ENCODE measurements at regions not wholly inside any gene's neighbourhood (a gene's known extent, or its start where the extent isn't known, plus 50 kb on each side); places are given as distances from the start of the nearest gene placed in this dataset.
A peak's percentile ranks its signal among the peaks of the same experiment; 100 is the strongest.

DNA sequence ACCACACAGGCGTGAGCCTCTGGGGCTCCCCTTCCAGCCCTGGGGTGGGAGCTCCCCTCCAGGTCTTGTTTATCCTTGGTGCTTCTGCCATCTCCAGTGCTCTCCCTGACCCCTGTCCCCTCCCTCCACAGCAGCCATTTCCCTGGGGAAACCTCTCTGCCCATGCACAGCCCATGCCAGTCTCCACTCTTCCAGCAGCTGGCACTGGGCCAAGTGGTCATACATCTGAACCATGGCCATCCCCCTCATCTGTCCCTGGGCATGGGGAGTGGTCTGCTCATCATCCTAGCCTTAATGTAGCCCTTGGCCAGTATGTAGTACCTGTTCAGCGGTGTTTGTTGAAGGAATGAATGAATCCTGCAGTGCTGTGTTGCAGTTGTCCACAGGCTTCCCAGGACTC is 172.4 kb upstream of the ZNF32 start:
- intact Hi-C loops (cut with micrococcal nuclease): no loop called here
- Mint-ChIP-seq H3K4me1 (ENCODE audit: low read depth) (peaks cover 40% of the 10 kb centered on the region), H3K36me3 (ENCODE audit: low read depth) (no peaks in the 10 kb centered on the region), H3K27ac (no peak overlapping the region), H3K4me3 (no peak overlapping the region), H3K27me3 (ENCODE audit: low read depth) (no peaks in the 10 kb centered on the region), H3K9me3 (no peaks in the 10 kb centered on the region)
- DNase-seq: no peak
- CTCF ChIA-PET: interaction anchor here (1.1 kb wide), 1 partner anchor 74 kb away, joined by 3 read pairs; no protein-coding TSS in a partner anchor

DNA sequence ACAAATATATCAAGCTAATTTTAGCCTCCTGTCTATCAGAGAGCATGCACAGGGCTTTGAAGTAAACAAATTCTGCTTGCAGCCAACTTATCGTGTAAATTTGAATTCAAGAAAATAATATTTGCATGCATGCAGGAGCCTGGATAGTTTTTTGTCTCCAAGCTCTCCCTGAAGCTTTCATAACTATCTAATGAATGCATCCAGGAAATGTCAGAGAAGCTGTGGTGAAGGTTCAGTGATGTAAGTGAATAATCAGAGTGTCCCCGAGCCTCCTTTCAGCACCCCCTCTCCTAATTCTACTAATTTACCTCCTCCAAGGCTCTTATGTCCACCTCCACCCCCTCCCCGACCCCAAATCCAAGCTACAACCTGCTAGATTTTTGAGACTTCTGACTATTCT is 172.0 kb upstream of the ZNF32 start:
- no peaks in the 10 kb centered on the region for H3K36me3 Mint-ChIP-seq (ENCODE audit: low read depth)
- H3K4me3 Mint-ChIP-seq: no peak overlapping the region
- no peaks in the 10 kb centered on the region for H3K9me3 Mint-ChIP-seq
- DNase-seq: no peak
- CTCF ChIA-PET: interaction anchor here (1.1 kb wide), 1 partner anchor 74 kb away, joined by 3 read pairs; no protein-coding TSS in a partner anchor
- no peak overlapping the region for H3K27ac Mint-ChIP-seq
- H3K27me3 Mint-ChIP-seq (ENCODE audit: low read depth): no peaks in the 10 kb centered on the region
- H3K4me1 Mint-ChIP-seq (ENCODE audit: low read depth): peaks cover 44% of the 10 kb centered on the region
- intact Hi-C loops (cut with micrococcal nuclease): no loop called here

DNA sequence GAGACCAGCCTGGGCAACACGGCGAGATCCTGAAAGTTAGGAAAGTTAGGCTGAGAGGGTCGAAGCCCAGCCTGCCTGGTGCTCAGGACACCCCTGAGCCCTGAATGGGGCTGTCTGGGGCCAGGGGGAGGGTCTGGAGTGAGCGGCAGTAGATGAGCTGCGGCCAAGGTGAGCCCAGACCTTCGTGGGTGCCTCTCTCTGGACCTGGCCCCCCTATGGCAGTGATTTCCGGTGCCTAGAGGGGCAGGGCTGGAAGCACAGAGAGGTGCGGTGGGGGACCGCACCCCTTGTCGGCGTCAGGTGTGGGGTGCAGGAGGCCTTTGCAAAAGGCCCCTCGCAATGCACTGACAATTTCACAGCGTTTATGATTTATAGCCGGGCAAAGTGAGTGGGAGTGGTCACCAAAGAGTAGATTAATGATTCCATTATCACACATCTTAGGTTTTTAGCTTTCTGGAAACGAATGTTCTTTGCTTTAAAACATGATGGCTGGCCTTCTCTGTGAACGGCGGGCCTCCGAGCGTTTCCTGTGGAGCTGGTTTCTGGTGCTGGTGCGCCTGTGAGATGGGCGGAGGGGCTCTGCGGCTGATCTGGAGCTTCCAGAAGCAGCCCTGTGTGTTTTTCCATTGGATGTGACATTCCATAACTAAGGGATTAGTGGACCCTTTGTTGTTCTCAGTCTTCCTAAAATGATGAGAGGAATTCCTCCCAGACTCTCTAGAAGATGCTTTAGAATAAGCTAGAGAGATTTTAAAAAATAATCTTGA is 171.0 kb upstream of the ZNF32 start:
- Mint-ChIP-seq H3K4me1 (ENCODE audit: low read depth) (peaks cover 53% of the 10 kb centered on the region), H3K36me3 (ENCODE audit: low read depth) (no peaks in the 10 kb centered on the region), H3K4me3 (no peak overlapping the region), H3K27ac (no peak overlapping the region), H3K9me3 (no peaks in the 10 kb centered on the region), H3K27me3 (ENCODE audit: low read depth) (no peaks in the 10 kb centered on the region)
- DNase-seq: no peak
- CTCF ChIA-PET: interaction anchor here (0.5 kb wide), 1 partner anchor 9 kb away, joined by 4 read pairs; no protein-coding TSS in a partner anchor
- intact Hi-C loops (cut with micrococcal nuclease): loop anchor here (10.0 kb wide), 3 partner anchors 415 to 1145 kb away; partner anchors contain the start of genes CSGALNACT2 and HNRNPF

DNA sequence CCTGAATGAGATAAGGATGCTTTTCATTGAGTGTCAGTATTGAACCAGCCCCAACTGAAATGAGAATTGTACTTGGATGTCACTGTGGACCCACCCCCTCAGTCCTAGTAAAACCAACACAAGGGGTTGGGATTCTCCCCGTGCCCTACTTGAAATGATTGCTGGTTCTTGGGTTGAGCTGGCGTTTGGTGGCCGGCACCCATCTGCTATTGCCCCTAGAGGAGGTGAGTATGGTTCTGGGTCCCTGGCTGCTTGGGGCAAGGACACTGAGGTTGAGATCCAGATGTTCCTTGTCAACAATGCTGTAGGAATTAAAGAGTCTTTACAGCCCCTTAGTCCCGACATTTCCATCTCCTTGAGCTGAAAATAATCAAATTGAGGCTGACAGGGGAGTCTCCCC is 170.0 kb upstream of the ZNF32 start:
- Mint-ChIP-seq H3K27ac (no peak overlapping the region), H3K4me1 (ENCODE audit: low read depth) (peaks cover 54% of the 10 kb centered on the region), H3K4me3 (no peak overlapping the region), H3K36me3 (ENCODE audit: low read depth) (no peaks in the 10 kb centered on the region), H3K9me3 (no peaks in the 10 kb centered on the region), H3K27me3 (ENCODE audit: low read depth) (no peaks in the 10 kb centered on the region)
- intact Hi-C loops (cut with micrococcal nuclease): loop anchor here (10.0 kb wide), 3 partner anchors 414 to 1146 kb away; partner anchors contain the start of genes CSGALNACT2 and HNRNPF
- peak; percentile 26 for DNase-seq
- CTCF ChIA-PET: no interaction called here

DNA sequence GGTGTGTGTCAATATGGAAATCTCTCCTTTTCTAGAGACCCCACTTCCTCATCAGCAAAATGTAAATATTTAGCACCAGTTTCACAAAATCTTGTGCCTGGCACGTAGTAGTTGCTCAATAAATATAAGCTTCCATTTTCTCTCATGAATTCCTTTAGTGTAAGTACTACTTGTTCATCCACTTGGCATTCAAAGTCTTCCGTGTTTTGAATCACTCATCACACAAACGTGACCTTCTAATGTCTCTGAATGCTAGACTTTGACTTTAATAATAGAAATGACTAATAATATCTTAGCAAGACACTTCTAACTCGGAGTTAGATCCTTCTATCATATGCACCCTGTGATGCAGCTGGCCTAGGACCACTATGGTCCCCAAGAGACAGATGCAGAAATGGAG is 168.7 kb upstream of the ZNF32 start:
- intact Hi-C loops (cut with micrococcal nuclease): loop anchor here (2.0 to 10.0 kb wide), 4 partner anchors 29 to 1147 kb away; partner anchors contain the start of genes CSGALNACT2 and HNRNPF
- no peak for DNase-seq
- Mint-ChIP-seq H3K27me3 (ENCODE audit: low read depth) (no peaks in the 10 kb centered on the region), H3K27ac (no peak overlapping the region), H3K4me3 (no peak overlapping the region), H3K9me3 (no peaks in the 10 kb centered on the region), H3K36me3 (ENCODE audit: low read depth) (no peaks in the 10 kb centered on the region), H3K4me1 (ENCODE audit: low read depth) (peaks cover 42% of the 10 kb centered on the region)
- CTCF ChIA-PET: no interaction called here

DNA sequence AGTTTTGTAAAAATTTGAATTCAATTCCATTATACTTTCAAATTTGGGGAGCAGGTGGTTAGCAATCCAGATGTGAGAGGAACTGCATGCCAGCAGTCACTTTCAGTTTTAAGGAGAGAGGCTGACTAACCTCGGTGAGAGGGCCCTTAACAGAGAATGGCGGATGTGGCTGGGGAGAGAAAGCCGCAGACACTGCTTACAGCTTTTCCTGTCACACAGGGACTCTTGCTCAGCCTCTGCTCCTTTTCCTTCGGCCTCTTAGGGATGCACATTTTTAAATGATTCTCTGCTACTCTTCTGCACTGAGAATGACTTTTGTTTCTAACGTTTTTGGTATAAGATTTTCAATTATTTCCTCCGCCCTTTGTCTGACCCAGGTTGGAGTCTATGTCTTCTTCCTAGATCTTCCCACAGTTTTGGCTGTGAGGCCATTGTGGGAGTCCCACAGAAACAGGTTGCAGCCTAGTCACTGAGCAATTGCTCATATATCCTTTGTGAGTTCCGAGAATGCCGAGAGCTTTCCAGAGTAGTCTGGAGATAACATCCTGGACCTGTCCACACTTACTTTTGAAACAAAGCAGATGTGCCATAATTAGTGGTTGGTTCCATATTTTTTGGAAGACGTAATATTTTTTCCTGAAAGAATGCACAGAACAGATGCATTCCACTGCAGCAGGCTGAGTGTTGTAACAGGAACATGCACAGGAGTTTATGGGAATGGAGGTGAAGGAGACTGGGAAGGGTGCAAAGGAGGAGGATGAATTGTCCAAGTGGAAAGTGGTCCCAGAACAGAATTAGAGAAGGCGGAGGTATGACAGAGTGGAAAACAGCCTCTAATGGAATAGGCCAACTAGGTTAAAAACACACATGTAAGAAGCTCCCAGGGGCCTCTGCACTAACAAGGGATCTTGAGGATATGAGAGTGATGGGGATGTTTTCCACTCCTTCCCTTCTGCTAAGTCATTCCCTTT is 168.0 kb upstream of the ZNF32 start:
- CTCF ChIA-PET: no interaction called here
- Mint-ChIP-seq H3K27me3 (ENCODE audit: low read depth) (no peaks in the 10 kb centered on the region), H3K36me3 (ENCODE audit: low read depth) (no peaks in the 10 kb centered on the region), H3K4me1 (ENCODE audit: low read depth) (peaks cover 37% of the 10 kb centered on the region), H3K4me3 (peak overlapping the region; percentile 8), H3K27ac (peak overlapping the region; percentile 57), H3K9me3 (no peaks in the 10 kb centered on the region)
- intact Hi-C loops (cut with micrococcal nuclease): loop anchor here (1.0 to 10.0 kb wide), 5 partner anchors 30 to 1148 kb away; partner anchors contain the start of genes CSGALNACT2 and HNRNPF
- peak; percentile 93 for DNase-seq

DNA sequence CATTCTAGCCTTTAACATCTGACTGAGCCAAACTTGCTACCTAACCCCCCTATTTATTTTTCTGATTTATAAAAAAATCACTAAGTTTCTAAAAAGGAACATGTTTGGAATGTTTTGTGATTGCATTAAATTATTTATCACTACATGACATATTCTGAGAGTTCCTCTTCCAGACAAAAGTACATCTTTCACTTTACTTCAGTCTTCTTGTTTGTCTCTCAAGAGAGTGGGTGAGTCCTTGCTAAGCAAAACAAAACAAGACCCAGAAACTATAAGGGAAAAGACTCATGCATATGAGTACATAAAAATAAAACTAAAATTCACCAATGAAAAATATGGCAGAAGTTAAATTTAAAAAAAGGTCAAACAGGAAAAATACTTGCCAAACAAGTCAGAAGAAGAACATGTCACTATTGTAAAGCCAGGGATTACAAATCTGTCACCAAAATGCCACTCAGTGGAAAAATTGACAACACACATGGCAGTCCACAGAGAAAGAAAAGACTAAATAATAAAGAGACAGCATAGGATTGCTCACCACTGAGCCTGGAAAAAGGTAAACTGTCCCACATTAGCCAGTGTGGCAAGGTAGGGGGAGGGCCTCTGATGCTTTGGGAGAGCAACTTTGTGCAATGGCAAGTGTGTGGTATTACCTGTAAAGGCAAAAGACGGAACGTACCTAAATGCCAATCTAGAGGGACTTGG is 166.7 kb upstream of the ZNF32 start:
- DNase-seq: no peak
- H3K36me3 Mint-ChIP-seq (ENCODE audit: low read depth): no peaks in the 10 kb centered on the region
- intact Hi-C loops (cut with micrococcal nuclease): loop anchor here (10.0 kb wide), 3 partner anchors 411 to 1149 kb away; partner anchors contain the start of genes CSGALNACT2 and HNRNPF

DNA sequence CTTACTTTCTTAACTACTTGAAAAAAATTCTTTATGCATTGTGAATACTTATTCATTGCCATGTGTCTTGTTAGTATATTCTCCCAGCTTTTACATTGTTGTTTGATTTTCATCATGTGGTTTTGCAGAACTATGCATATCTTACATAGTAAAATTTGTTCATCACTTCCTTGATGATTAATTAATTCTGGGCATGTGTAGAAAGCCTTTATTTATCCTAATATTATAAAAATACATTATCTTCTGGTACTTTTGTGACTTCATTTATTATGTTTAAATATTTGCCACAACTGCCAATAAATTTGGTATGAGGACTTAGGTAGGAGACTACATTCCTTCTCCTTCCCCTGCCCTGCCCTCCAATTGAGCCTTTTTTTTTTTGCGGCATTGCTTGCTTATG is 166.0 kb upstream of the ZNF32 start:
- Mint-ChIP-seq H3K4me3 (no peak overlapping the region), H3K27me3 (ENCODE audit: low read depth) (no peaks in the 10 kb centered on the region), H3K36me3 (ENCODE audit: low read depth) (no peaks in the 10 kb centered on the region), H3K9me3 (no peaks in the 10 kb centered on the region), H3K27ac (no peak overlapping the region), H3K4me1 (ENCODE audit: low read depth) (peaks cover 50% of the 10 kb centered on the region)
- CTCF ChIA-PET: no interaction called here
- no peak for DNase-seq
- intact Hi-C loops (cut with micrococcal nuclease): loop anchor here (10.0 kb wide), 3 partner anchors 410 to 1150 kb away; partner anchors contain the start of genes CSGALNACT2 and HNRNPF

More for the DNA sequence above, 166.7 kb upstream of the ZNF32 start:
- CTCF ChIA-PET: no interaction called here
- Mint-ChIP-seq H3K9me3 (no peaks in the 10 kb centered on the region), H3K4me1 (ENCODE audit: low read depth) (peaks cover 46% of the 10 kb centered on the region), H3K27ac (peak overlapping the region; percentile 42), H3K27me3 (ENCODE audit: low read depth) (no peaks in the 10 kb centered on the region), H3K4me3 (peak overlapping the region; percentile 23)

DNA sequence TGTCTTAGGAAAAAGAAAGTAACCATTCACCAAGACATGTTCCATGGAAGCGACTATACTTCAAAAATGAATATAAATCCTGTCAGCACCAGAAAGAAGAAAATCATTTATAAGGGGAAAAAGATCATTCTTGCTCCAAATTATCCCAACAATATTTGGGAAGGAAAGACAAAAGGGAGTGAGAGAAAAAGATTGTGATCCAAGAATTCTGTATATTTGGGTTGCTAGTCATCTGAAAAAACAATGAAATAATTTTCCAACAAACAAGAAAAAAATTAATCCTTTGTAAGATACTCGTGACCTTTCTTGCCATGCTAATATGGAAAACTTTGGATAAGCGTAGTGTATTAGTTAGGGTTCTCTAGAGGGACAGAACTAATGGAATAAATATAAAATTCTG is 163.2 kb upstream of the ZNF32 start:
- CTCF ChIA-PET: interaction anchor here (0.6 kb wide), 1 partner anchor 129 kb away, joined by 3 read pairs; no protein-coding TSS in a partner anchor
- intact Hi-C loops (cut with micrococcal nuclease): loop anchor here (10.0 kb wide), 3 partner anchors 407 to 1153 kb away; partner anchors contain the start of genes CSGALNACT2 and HNRNPF
- no peaks in the 10 kb centered on the region for H3K9me3 Mint-ChIP-seq
- H3K4me3 Mint-ChIP-seq: no peak overlapping the region
- no peaks in the 10 kb centered on the region for H3K36me3 Mint-ChIP-seq (ENCODE audit: low read depth)
- peaks cover 56% of the 10 kb centered on the region for H3K4me1 Mint-ChIP-seq (ENCODE audit: low read depth)
- no peak for DNase-seq
- no peak overlapping the region for H3K27ac Mint-ChIP-seq
- no peaks in the 10 kb centered on the region for H3K27me3 Mint-ChIP-seq (ENCODE audit: low read depth)

DNA sequence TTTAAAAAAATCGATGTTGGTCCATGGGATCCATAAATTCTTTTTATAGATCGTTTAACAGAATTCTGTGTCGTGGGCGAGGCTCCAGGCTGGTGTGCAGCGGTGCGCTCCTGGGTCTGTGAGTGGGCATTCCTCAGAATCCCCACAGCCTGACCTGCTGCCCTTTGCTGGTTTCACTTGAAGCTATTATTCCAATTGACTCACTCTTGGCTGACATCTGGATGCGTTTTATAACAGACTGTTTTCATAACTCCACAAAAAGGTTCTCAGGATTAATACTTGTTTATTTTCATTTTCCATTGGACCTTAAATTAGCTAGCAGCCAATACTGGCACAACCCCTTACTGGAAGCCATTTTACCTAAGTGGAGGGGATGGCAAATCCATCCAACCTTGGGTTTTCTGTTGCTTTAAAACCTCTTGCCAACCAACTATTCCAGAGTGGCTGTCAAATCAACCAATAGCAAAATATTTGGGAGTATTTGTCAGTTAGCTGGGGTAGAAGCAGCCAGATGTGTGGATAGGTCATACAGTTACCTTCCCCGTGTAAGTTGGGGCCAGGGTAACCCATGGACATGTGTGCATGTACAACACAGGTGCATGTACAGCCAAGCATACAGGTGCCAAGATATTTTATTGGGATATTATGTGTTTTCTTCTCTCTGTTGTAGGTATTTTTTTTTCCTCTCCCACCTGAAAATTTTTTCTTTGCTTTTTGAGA is 160.7 kb upstream of the ZNF32 start:
- Mint-ChIP-seq H3K36me3 (ENCODE audit: low read depth) (no peaks in the 10 kb centered on the region), H3K27ac (no peak overlapping the region), H3K27me3 (ENCODE audit: low read depth) (no peaks in the 10 kb centered on the region), H3K4me3 (no peak overlapping the region), H3K4me1 (ENCODE audit: low read depth) (peaks cover 33% of the 10 kb centered on the region), H3K9me3 (no peaks in the 10 kb centered on the region)
- CTCF ChIA-PET: no interaction called here
- DNase-seq: no peak
- intact Hi-C loops (cut with micrococcal nuclease): no loop called here

DNA sequence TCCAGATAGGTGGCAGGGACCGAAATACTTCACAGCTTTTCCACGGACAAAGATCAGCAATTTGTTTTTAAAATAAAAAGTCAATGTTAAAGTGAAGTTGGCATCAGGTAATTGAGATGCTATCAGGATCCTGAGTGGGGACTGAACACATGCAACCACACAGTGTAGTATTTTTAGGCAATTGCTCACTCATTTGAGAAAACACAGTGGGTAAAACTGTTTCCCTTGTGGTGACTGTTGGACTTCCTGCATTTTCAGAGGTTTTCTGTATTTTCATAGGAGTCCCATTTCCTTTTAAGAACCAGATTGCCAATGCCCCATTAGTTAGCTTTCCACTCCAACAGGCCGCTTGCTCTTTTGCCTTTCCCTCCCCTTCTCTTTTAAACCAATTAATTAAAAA is 159.5 kb upstream of the ZNF32 start:
- Mint-ChIP-seq H3K4me1 (ENCODE audit: low read depth) (peaks cover 33% of the 10 kb centered on the region), H3K27me3 (ENCODE audit: low read depth) (no peaks in the 10 kb centered on the region), H3K36me3 (ENCODE audit: low read depth) (no peaks in the 10 kb centered on the region), H3K27ac (no peak overlapping the region), H3K9me3 (no peaks in the 10 kb centered on the region), H3K4me3 (no peak overlapping the region)
- CTCF ChIA-PET: interaction anchor here (1.0 kb wide), 1 partner anchor 125 kb away, joined by 4 read pairs; no protein-coding TSS in a partner anchor
- intact Hi-C loops (cut with micrococcal nuclease): no loop called here
- DNase-seq: no peak

Data from activated naive CD4-positive, alpha-beta T cell treated with anti-CD3 and anti-CD28 coated beads for 36 hours (primary cell).